IPS DF 6.9 (cell line): ENCODE measurements at regions not wholly inside any gene's neighbourhood (a gene's known extent, or its start where the extent isn't known, plus 50 kb on each side); places are given as distances from the start of the nearest gene placed in this dataset.

Source experiments
- DNase-seq: peaks from one replicate; pipeline ENCODE4 v3.0.0-alpha.2; 2013; ENCODE audit warnings: low read depth, low spot score
- H3K27ac ChIP-seq: one replicate; pipeline ENCODE4 v1.5.1; 2013; ENCODE audit warnings: low read length, control low read depth
- H3K27me3 ChIP-seq: 2 replicates; pipeline ENCODE4 v1.6.1; 2013; ENCODE audit warnings: mild to moderate bottlenecking, low read length; ENCODE audit not compliant: control insufficient read depth, insufficient read depth
- H3K36me3 ChIP-seq: 2 replicates; pipeline ENCODE4 v1.6.1; 2013; ENCODE audit warnings: low read length; ENCODE audit not compliant: control insufficient read depth, insufficient read depth
- H3K4me1 ChIP-seq: 2 replicates; pipeline ENCODE4 v1.6.1; 2013; ENCODE audit warnings: low read length; ENCODE audit not compliant: control insufficient read depth, insufficient read depth
- H3K4me3 ChIP-seq: 2 replicates; pipeline ENCODE4 v1.5.1; 2013; ENCODE audit warnings: mild to moderate bottlenecking, low read length
- H3K9me3 ChIP-seq: 2 replicates; pipeline ENCODE4 v1.6.1; 2013; ENCODE audit warnings: low read length, inconsistent platforms; ENCODE audit not compliant: control insufficient read depth, insufficient read depth
- WGBS: extraction: QIAGEN DNeasy Blood & Tissue Kit; methylation state at CpG from one replicate; pipeline ENCODE4 v1.1.7; 2013; ENCODE audit warnings: mixed read lengths, missing lambda C conversion rate; ENCODE audit not compliant: insufficient read length, insufficient coverage; 5-methylcytosine and 5-hydroxymethylcytosine counted together

- Histone ChIP-seq H3K27ac (no peak overlapping the region), H3K4me3 (no peak overlapping the region)
- WGBS = no CpG with 5 or more reads among the region's 9 CpGs
These were observed 198.5 kb upstream of the MTNR1B start for GRCh38 chr11:92770981-92771380.

GRCh38 chr11:92771701-92772100, 197.8 kb upstream of the MTNR1B start:
- H3K9me3 ChIP-seq = no peaks in the 10 kb centered on the region
- H3K27me3 ChIP-seq = no peaks in the 10 kb centered on the region
- no peak for DNase-seq
- no peaks in the 10 kb centered on the region for H3K4me1 ChIP-seq
- H3K4me3 ChIP-seq = no peak overlapping the region
- H3K27ac ChIP-seq = no peak overlapping the region
- H3K36me3 ChIP-seq = no peaks in the 10 kb centered on the region
- no CpG with 5 or more reads among the region's 3 CpGs for WGBS

More at GRCh38 chr11:92770981-92771380, 198.5 kb upstream of the MTNR1B start:
- 0 out of 2 replicates have a peak, but pooled peaks cover 1% of the 10 kb centered on the region for H3K4me1 ChIP-seq
- no peaks in the 10 kb centered on the region for H3K9me3 ChIP-seq
- H3K27me3 ChIP-seq = no peaks in the 10 kb centered on the region
- DNase-seq = no peak
- H3K36me3 ChIP-seq = no peaks in the 10 kb centered on the region

- H3K27me3 ChIP-seq = no peaks in the 10 kb centered on the region
- peaks cover 1% of the 10 kb centered on the region; the same call in 1 of the 2 replicates for H3K4me1 ChIP-seq
- WGBS = no CpG with 5 or more reads among the region's 2 CpGs
- H3K4me3 ChIP-seq = no peak overlapping the region
- no peak overlapping the region for H3K27ac ChIP-seq
- no peaks in the 10 kb centered on the region for H3K36me3 ChIP-seq
- no peak for DNase-seq
- no peaks in the 10 kb centered on the region for H3K9me3 ChIP-seq
These were observed 194.3 kb upstream of the MTNR1B start for GRCh38 chr11:92775003-92775676.

GRCh38 chr11:92776676-92777075, 192.8 kb upstream of the MTNR1B start:
- Histone ChIP-seq H3K36me3 (no peaks in the 10 kb centered on the region), H3K27ac (no peak overlapping the region), H3K27me3 (no peaks in the 10 kb centered on the region), H3K9me3 (no peaks in the 10 kb centered on the region), H3K4me1 (peaks cover 1% of the 10 kb centered on the region; the same call in 1 of the 2 replicates), H3K4me3 (no peak overlapping the region)
- no peak for DNase-seq
- WGBS = no CpG with 5 or more reads among the region's 2 CpGs

- no CpG with 5 or more reads among the region's 5 CpGs for WGBS
- H3K4me1 ChIP-seq = peaks cover 1% of the 10 kb centered on the region; the same call in 1 of the 2 replicates
- H3K27ac ChIP-seq = no peak overlapping the region
- no peaks in the 10 kb centered on the region for H3K36me3 ChIP-seq
- no peaks in the 10 kb centered on the region for H3K9me3 ChIP-seq
- H3K27me3 ChIP-seq = no peaks in the 10 kb centered on the region
- H3K4me3 ChIP-seq = no peak overlapping the region
- no peak for DNase-seq
These were observed 189.7 kb upstream of the MTNR1B start for GRCh38 chr11:92779746-92780145.

- Histone ChIP-seq H3K27ac (no peak overlapping the region), H3K9me3 (no peaks in the 10 kb centered on the region), H3K27me3 (no peaks in the 10 kb centered on the region), H3K4me3 (no peak overlapping the region), H3K4me1 (peaks cover 1% of the 10 kb centered on the region; the same call in 1 of the 2 replicates), H3K36me3 (no peaks in the 10 kb centered on the region)
- DNase-seq = no peak
- no CpG with 5 or more reads among the region's 8 CpGs for WGBS
These were observed 188.3 kb upstream of the MTNR1B start for GRCh38 chr11:92781151-92781550.

- Histone ChIP-seq H3K4me3 (no peak overlapping the region), H3K27me3 (no peaks in the 10 kb centered on the region), H3K36me3 (no peaks in the 10 kb centered on the region), H3K9me3 (no peaks in the 10 kb centered on the region), H3K4me1 (peaks cover 1% of the 10 kb centered on the region; the same call in 1 of the 2 replicates), H3K27ac (no peak overlapping the region)
- no CpG with 5 or more reads among the region's 5 CpGs for WGBS
- DNase-seq = no peak
These were observed 186.6 kb upstream of the MTNR1B start for GRCh38 chr11:92782806-92783205.

- H3K4me3 ChIP-seq = no peak overlapping the region
These were observed 185.1 kb upstream of the MTNR1B start for GRCh38 chr11:92784331-92784730.

GRCh38 chr11:92787638-92788037, 181.8 kb upstream of the MTNR1B start:
- DNase-seq = no peak
- no CpG with 5 or more reads among the region's 2 CpGs for WGBS
- H3K27ac ChIP-seq = no peak overlapping the region
- no peaks in the 10 kb centered on the region for H3K27me3 ChIP-seq
- H3K36me3 ChIP-seq = peaks cover 2% of the 10 kb centered on the region; the same call in 1 of the 2 replicates
- no peak overlapping the region for H3K4me3 ChIP-seq
- H3K9me3 ChIP-seq = no peaks in the 10 kb centered on the region
- peaks cover under 1% of the 10 kb centered on the region; the same call in 1 of the 2 replicates for H3K4me1 ChIP-seq

More at GRCh38 chr11:92784331-92784730, 185.1 kb upstream of the MTNR1B start:
- Histone ChIP-seq H3K9me3 (no peaks in the 10 kb centered on the region), H3K27me3 (no peaks in the 10 kb centered on the region), H3K36me3 (no peaks in the 10 kb centered on the region), H3K4me1 (no peaks in the 10 kb centered on the region; the same call in 1 of the 2 replicates), H3K27ac (no peak overlapping the region)
- no CpG with 5 or more reads among the region's 6 CpGs for WGBS
- no peak for DNase-seq

GRCh38 chr11:92789761-92790160, 179.7 kb upstream of the MTNR1B start:
- H3K36me3 ChIP-seq = peaks cover 2% of the 10 kb centered on the region; the same call in 1 of the 2 replicates
- no peak for DNase-seq
- no peaks in the 10 kb centered on the region for H3K27me3 ChIP-seq
- H3K4me3 ChIP-seq = no peak overlapping the region
- H3K9me3 ChIP-seq = no peaks in the 10 kb centered on the region
- WGBS = no CpG with 5 or more reads among the region's 9 CpGs
- H3K27ac ChIP-seq = no peak overlapping the region
- H3K4me1 ChIP-seq = 0 out of 2 replicates have a peak, but pooled peaks cover 3% of the 10 kb centered on the region

- no peak for DNase-seq
- peaks cover 2% of the 10 kb centered on the region; the same call in 1 of the 2 replicates for H3K36me3 ChIP-seq
These were observed 179.1 kb upstream of the MTNR1B start for GRCh38 chr11:92790366-92790765.

More at GRCh38 chr11:92790366-92790765, 179.1 kb upstream of the MTNR1B start:
- Histone ChIP-seq H3K4me1 (0 out of 2 replicates have a peak, but pooled peaks cover 3% of the 10 kb centered on the region), H3K27ac (no peak overlapping the region), H3K4me3 (no peak overlapping the region), H3K27me3 (no peaks in the 10 kb centered on the region), H3K9me3 (no peaks in the 10 kb centered on the region)
- WGBS = no CpG with 5 or more reads among the region's 1 CpG
